Panc1 (cell line): ENCODE measurements at regions not wholly inside any gene's neighbourhood (a gene's known extent, or its start where the extent isn't known, plus 50 kb on each side); places are given as distances from the start of the nearest gene placed in this dataset.

Experiments
- ATAC-seq: fragments of 200-7000 bp; cut with Tn5 transposase; 2 replicates; pipeline ENCODE4 v1.9.1; 2020; ENCODE audit warnings: mild to moderate bottlenecking, moderate library complexity
- BruUV-seq: library from RNA; stranded (reverse); fragments of 400-500 nt; replicated peaks from 2 replicates; lab custom pipeline; 2021; lab: Mats Ljungman, UMichigan
- CTCF ChIA-PET: fragments of 300-600 bp; sonication (Branson Sonifier 250); formaldehyde crosslinking; loops from one replicate; lab custom pipeline; 2022; ENCODE audit warnings: antibody characterized with exemption; lab: Charles Lee
- POLR2A ChIA-PET: fragments of 300-600 bp; sonication (Branson Sonifier 250); formaldehyde crosslinking; loops from one replicate; lab custom pipeline; 2022; ENCODE audit warnings: antibody characterized with exemption; lab: Charles Lee
- DNase-seq: peaks from one replicate; pipeline ENCODE4 v3.0.0-alpha.2; 2010; ENCODE audit warnings: low read depth, low spot score
- H3K27ac ChIP-seq: 2 replicates; pipeline ENCODE4 v1.5.1; 2011; ENCODE audit warnings: mild to moderate bottlenecking, low read length, inconsistent platforms
- H3K27me3 ChIP-seq: fragments of 200-500 bp; sonication (Bioruptor generic); 2 replicates; pipeline ENCODE4 v1.6.0; 2014; ENCODE audit warnings: low read length, inconsistent platforms; ENCODE audit not compliant: control insufficient read depth, insufficient read depth
- H3K36me3 ChIP-seq: fragments of 200-500 bp; sonication (Bioruptor generic); 2 replicates; pipeline ENCODE4 v1.5.1; 2014; ENCODE audit warnings: inconsistent platforms, mild to moderate bottlenecking, low read length, moderate library complexity; ENCODE audit not compliant: control insufficient read depth, insufficient read depth
- H3K4me1 ChIP-seq: 2 replicates; pipeline ENCODE4 v1.5.1; 2011; ENCODE audit warnings: inconsistent platforms, mild to moderate bottlenecking, low read length, moderate library complexity; ENCODE audit not compliant: control insufficient read depth, insufficient read depth
- H3K4me3 ChIP-seq, 2 experiments: 2 replicates each; pipeline ENCODE4 v1.5.1; 2011 to 2012; ENCODE audit warnings: low read depth in 2 of 2, low read length in 2 of 2, mild to moderate bottlenecking in 2 of 2, inconsistent platforms in 1 of 2, moderate library complexity in 1 of 2
- H3K9me3 ChIP-seq: fragments of 200-500 bp; sonication (Bioruptor generic); 2 replicates; pipeline ENCODE4 v1.5.1; 2014; ENCODE audit warnings: low read depth, mild to moderate bottlenecking, inconsistent platforms, low read length, moderate library complexity; ENCODE audit not compliant: control insufficient read depth, insufficient read depth
- POLR2AphosphoS5 ChIP-seq: IDR thresholded peaks from 2 replicates; pipeline ENCODE4 v1.6.1; 2012; ENCODE audit warnings: mild to moderate bottlenecking, low read depth, low read length, moderate library complexity
- SIN3A ChIP-seq: IDR thresholded peaks from 2 replicates; pipeline ENCODE4 v1.6.1; 2012; ENCODE audit warnings: low read depth, mild to moderate bottlenecking, low read length, moderate library complexity, borderline replicate concordance; ENCODE audit not compliant: insufficient read depth
- TCF7L2 ChIP-seq: IDR thresholded peaks from 2 replicates; pipeline ENCODE4 v1.6.1; 2011; ENCODE audit warnings: mild to moderate bottlenecking, low read depth, low read length, inconsistent platforms
- in situ Hi-C: cut with HindIII; loops from 2 replicates; pipeline ENCODE4 v1.10.0; 2016; ENCODE audit warnings: low sequenced_read_pairs, low pct_unique_long_range_greater_than_20kb
- intact Hi-C: fragments of 100-400 bp; cut with micrococcal nuclease; formaldehyde crosslinking; loops from one replicate; pipeline ENCODE4 v1.10.0; 2022; ENCODE audit not compliant: unreplicated experiment
- TF ChIP-seq, protein P1 (sequence below), 2 experiments: IDR thresholded peaks; 2 replicates each; pipeline ENCODE4 v1.6.1; 2011 to 2012; ENCODE audit warnings: low read depth in 2 of 2, control low read depth in 1 of 2, low read length in 1 of 2, mild to moderate bottlenecking in 1 of 2, moderate library complexity in 1 of 2; ENCODE audit not compliant: insufficient read depth in 1 of 2
- TF ChIP-seq, protein P2 (sequence below): fragments of 450-650 bp; IDR thresholded peaks from 2 replicates; pipeline ENCODE4 v1.5.1; 2017; ENCODE audit warnings: mild to moderate bottlenecking

DNA sequence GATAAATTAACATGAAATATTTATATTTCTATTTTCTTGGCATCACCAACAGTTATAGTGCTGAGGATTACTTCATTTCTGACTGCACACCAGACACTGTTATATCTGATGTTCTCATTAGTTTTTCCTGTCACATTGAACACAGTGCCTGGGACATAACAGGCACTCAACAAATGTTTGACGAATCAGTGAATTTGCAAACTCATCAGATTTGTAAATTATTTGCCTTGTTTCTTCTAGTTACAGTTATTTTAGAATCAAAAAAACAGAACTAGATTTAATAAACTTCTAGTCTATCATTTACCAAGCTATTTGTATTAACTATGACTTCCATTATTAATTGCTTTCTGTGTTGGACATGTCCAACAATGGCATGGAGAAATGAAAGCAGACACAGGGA, 483.3 kb downstream of the KLHL13 start:
- no peak for ATAC-seq
- intact Hi-C loops (no loop called here), in situ Hi-C loops (no loop called here)
- no TSS peak for BruUV-seq
- Histone ChIP-seq H3K9me3 (no peaks in the 10 kb centered on the region), H3K4me1 (no peaks in the 10 kb centered on the region), H3K27me3 (no peaks in the 10 kb centered on the region), H3K4me3 (no peak overlapping the region), H3K27ac (no peak overlapping the region), H3K36me3 (no peaks in the 10 kb centered on the region)
- CTCF ChIA-PET, result no interaction called here
- POLR2A ChIA-PET, result no interaction called here
- DNase-seq, result no peak
- TF ChIP-seq, protein P1, sequence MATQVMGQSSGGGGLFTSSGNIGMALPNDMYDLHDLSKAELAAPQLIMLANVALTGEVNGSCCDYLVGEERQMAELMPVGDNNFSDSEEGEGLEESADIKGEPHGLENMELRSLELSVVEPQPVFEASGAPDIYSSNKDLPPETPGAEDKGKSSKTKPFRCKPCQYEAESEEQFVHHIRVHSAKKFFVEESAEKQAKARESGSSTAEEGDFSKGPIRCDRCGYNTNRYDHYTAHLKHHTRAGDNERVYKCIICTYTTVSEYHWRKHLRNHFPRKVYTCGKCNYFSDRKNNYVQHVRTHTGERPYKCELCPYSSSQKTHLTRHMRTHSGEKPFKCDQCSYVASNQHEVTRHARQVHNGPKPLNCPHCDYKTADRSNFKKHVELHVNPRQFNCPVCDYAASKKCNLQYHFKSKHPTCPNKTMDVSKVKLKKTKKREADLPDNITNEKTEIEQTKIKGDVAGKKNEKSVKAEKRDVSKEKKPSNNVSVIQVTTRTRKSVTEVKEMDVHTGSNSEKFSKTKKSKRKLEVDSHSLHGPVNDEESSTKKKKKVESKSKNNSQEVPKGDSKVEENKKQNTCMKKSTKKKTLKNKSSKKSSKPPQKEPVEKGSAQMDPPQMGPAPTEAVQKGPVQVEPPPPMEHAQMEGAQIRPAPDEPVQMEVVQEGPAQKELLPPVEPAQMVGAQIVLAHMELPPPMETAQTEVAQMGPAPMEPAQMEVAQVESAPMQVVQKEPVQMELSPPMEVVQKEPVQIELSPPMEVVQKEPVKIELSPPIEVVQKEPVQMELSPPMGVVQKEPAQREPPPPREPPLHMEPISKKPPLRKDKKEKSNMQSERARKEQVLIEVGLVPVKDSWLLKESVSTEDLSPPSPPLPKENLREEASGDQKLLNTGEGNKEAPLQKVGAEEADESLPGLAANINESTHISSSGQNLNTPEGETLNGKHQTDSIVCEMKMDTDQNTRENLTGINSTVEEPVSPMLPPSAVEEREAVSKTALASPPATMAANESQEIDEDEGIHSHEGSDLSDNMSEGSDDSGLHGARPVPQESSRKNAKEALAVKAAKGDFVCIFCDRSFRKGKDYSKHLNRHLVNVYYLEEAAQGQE (IDR thresholded peaks at IDR 0.05; ENCODE audit: insufficient read depth in 1 of 2, low read depth in 2 of 2, low read length in 1 of 2), result no peak
- no peak for TF ChIP-seq SIN3A
- no peak for TF ChIP-seq POLR2AphosphoS5
- no peak for TF ChIP-seq TCF7L2
- TF ChIP-seq, protein P2, sequence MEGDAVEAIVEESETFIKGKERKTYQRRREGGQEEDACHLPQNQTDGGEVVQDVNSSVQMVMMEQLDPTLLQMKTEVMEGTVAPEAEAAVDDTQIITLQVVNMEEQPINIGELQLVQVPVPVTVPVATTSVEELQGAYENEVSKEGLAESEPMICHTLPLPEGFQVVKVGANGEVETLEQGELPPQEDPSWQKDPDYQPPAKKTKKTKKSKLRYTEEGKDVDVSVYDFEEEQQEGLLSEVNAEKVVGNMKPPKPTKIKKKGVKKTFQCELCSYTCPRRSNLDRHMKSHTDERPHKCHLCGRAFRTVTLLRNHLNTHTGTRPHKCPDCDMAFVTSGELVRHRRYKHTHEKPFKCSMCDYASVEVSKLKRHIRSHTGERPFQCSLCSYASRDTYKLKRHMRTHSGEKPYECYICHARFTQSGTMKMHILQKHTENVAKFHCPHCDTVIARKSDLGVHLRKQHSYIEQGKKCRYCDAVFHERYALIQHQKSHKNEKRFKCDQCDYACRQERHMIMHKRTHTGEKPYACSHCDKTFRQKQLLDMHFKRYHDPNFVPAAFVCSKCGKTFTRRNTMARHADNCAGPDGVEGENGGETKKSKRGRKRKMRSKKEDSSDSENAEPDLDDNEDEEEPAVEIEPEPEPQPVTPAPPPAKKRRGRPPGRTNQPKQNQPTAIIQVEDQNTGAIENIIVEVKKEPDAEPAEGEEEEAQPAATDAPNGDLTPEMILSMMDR, result no peak

DNA sequence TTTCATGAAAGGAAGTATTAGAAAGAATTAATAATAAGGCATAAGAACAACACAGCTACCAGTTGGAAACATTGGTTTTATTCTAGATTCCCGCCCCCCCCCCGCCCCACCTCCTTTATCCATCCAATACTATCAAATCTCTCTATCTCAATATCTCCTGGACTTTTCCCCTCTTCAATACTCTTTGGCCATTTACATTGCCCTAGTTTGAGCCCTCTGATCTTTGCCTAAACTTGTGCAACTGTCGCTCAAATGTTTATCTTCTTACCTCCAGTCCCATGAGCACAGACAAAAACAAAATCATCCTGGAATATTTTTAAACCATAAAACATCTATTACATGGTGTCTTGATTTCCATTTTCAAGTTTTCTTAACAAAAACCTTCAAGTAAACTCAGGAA, 488.2 kb downstream of the KLHL13 start:
- no peak for ATAC-seq
- H3K4me3 ChIP-seq, result no peak overlapping the region
- no peaks in the 10 kb centered on the region for H3K27me3 ChIP-seq
- no peak overlapping the region for H3K27ac ChIP-seq
- H3K9me3 ChIP-seq, result no peaks in the 10 kb centered on the region
- no peak for TF ChIP-seq SIN3A
- TF ChIP-seq POLR2AphosphoS5, result no peak
- TF ChIP-seq, protein P2, result no peak
- no peak for TF ChIP-seq TCF7L2
- TF ChIP-seq, protein P1 (IDR thresholded peaks at IDR 0.05; ENCODE audit: insufficient read depth in 1 of 2, low read depth in 2 of 2, low read length in 1 of 2), result no peak
- intact Hi-C loops, result no loop called here
- H3K4me1 ChIP-seq, result no peaks in the 10 kb centered on the region
- BruUV-seq, result no TSS peak
- in situ Hi-C loops, result no loop called here
- no peaks in the 10 kb centered on the region for H3K36me3 ChIP-seq
- ChIA-PET CTCF (no interaction called here), POLR2A (no interaction called here)
- DNase-seq, result no peak
